Activated T-cell treated with anti-CD3 and anti-CD28 coated beads, Interleukin-2, amount 50 U/mL, for 1 hour (primary cell): ENCODE measurements at regions not wholly inside any gene's neighbourhood (a gene's known extent, or its start where the extent isn't known, plus 50 kb on each side); places are given as distances from the start of the nearest gene placed in this dataset.
"Not testable (repeated sequence)": the region's sequence is repeated elsewhere in the genome, so short reads cannot be mapped to it uniquely, and the experiment has no call there.

Experiments
- DNase-seq: peaks from one replicate; pipeline ENCODE4 v3.0.0-alpha.2; 2020

- no peak for DNase-seq
Observed at GRCh38 chr5:116757326-116757725, 182.7 kb upstream of the SEMA6A start.

- DNase-seq, result no peak
Observed at GRCh38 chr5:116756531-116756930, 181.9 kb upstream of the SEMA6A start.

GRCh38 chr5:116754556-116754955 lies 179.9 kb upstream of the SEMA6A start:
- no peak for DNase-seq

- no peak for DNase-seq
Observed at GRCh38 chr5:116751684-116752083, 177.1 kb upstream of the SEMA6A start.

GRCh38 chr5:116750631-116751580 lies 176.3 kb upstream of the SEMA6A start:
- no peak for DNase-seq

GRCh38 chr5:116747881-116748280 lies 173.3 kb upstream of the SEMA6A start:
- no peak for DNase-seq

- DNase-seq, result no peak
Observed at GRCh38 chr5:116746668-116747067, 172.0 kb upstream of the SEMA6A start.

- DNase-seq, result no peak
Observed at GRCh38 chr5:116740771-116741170, 166.1 kb upstream of the SEMA6A start.

- no peak for DNase-seq
Observed at GRCh38 chr5:116739571-116739970, 164.9 kb upstream of the SEMA6A start.

- DNase-seq, result no peak
Observed at GRCh38 chr5:116738615-116739261, 164.1 kb upstream of the SEMA6A start.

GRCh38 chr5:116738239-116738614 lies 163.6 kb upstream of the SEMA6A start:
- DNase-seq, result no peak

GRCh38 chr5:116736671-116737070 lies 162.0 kb upstream of the SEMA6A start:
- DNase-seq, result no peak

- no peak for DNase-seq
Observed at GRCh38 chr5:116733991-116734975, 159.7 kb upstream of the SEMA6A start.

- DNase-seq, result no peak
Observed at GRCh38 chr5:116732591-116732990, 158.0 kb upstream of the SEMA6A start.

GRCh38 chr5:116731432-116731831 lies 156.8 kb upstream of the SEMA6A start:
- DNase-seq, result no peak

- DNase-seq, result no peak
Observed at GRCh38 chr5:116730706-116731105, 156.1 kb upstream of the SEMA6A start.

GRCh38 chr5:116730185-116730584 lies 155.6 kb upstream of the SEMA6A start:
- no peak for DNase-seq

- DNase-seq, result no peak
Observed at GRCh38 chr5:116727248-116727647, 152.6 kb upstream of the SEMA6A start.

- DNase-seq, result not testable (repeated sequence)
Observed at GRCh38 chr5:116726180-116726579, 151.6 kb upstream of the SEMA6A start.

- DNase-seq, result no peak
Observed at GRCh38 chr5:116724971-116725370, 150.3 kb upstream of the SEMA6A start.

- DNase-seq, result no peak
Observed at GRCh38 chr5:116722651-116723050, 148.0 kb upstream of the SEMA6A start.

- no peak for DNase-seq
Observed at GRCh38 chr5:116719106-116719505, 144.5 kb upstream of the SEMA6A start.

GRCh38 chr5:116718317-116718716 lies 143.7 kb upstream of the SEMA6A start:
- no peak for DNase-seq
